ENCODE measurements at regions not wholly inside any gene's neighbourhood (a gene's known extent, or its start where the extent isn't known, plus 50 kb on each side); places are given as distances from the start of the nearest gene placed in this dataset.

DNA sequence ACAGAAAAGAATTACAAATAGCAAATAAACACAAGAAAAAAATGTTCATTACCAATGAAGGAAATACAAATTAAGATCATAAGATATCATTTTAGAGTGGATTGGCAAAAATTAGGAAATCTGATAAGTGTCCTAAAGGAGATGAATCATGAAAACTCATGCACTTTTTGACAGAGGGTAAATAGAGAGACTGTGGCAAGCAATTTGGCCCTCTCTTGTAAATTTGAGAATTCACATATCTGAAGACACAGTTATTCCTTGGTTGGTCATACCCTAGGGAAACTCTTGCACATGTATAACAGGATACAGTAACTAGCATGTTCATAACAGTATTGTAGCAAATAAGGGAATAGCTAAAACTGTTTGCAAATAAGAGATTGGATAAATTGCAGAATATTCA, 246.0 kb upstream of the GADL1 start:
- DNase-seq (ENCODE audit: low read depth in 2 of 2): no peak

DNA sequence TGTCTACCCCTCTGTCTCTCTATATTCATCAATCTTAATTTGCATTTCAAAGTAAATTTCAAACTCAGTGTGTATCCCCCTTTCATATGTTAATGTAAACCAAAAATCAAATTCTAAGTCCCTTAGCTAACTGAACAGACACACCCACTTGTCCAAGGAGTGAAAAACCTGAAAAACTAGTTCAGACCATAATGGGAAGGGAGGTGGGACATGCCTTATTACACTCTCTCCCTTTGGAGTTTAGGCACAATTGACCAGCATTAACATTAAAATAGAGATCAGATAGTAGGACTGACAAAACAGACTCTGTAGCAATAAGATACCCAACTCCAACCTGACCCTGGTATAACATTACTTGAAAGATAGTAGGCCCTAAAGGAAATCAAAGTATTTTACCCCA, 247.7 kb upstream of the GADL1 start:
- no peak for DNase-seq (ENCODE audit: low read depth in 2 of 2)

DNA sequence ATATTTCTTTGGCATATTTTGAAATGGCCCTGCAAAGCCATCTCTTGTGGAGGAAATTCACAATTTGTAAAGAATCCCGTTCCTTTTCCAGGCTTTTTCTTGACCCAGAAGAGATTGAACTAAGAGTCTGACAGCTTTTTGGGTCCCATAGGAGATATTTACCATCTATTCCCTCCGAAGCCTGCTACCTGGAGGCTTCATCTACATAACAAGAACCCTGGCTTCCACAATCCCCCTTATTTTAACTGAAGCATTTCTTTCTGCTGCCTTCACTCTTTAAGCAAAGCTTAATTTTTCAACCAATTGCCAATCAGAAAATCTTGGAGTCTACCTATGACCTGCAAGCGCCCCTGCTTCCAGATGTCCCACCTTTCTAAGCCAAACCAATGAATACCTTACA, 248.1 kb upstream of the GADL1 start:
- DNase-seq (ENCODE audit: low read depth in 2 of 2): no peak

DNA sequence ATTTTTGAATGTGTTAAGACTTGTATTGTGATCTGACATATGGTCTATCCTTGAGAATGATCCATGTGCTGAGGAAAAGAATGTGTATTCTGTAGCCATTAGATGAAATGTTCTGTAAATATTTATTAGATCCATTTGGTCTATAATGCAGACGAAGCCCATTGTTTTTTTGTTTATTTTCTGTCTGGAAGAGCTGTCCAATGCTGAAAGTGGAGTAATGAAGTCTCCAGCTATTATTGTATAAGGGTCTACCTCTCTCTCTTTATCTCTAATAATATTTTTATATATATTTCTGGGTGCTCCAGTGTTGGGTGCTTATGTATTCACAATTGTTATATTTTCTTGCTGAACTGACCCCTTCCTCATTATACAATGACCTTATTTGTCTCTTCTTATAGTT, 250.6 kb upstream of the GADL1 start:
- no peak for DNase-seq (ENCODE audit: low read depth in 2 of 2)

DNA sequence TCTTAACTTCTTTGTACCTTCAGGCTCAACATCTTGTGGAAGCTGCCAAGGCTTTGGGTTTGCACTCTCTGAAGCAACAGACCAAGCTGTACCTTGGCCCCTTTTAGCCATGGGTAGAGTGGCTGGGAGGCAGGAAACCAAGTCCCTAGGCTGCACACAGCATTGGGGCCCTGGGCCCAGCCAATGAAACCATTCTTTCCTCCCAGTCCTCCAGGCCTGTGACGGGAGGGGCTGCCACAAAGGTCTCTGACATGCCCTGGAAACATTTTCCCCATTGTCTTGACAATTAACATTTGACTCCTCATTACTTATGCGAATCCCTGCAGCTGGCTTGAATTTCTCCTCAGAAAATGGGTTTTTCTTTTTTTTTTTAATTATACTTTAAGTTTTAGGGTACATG, 253.1 kb upstream of the GADL1 start:
- no peak for DNase-seq (ENCODE audit: low read depth in 2 of 2)

DNA sequence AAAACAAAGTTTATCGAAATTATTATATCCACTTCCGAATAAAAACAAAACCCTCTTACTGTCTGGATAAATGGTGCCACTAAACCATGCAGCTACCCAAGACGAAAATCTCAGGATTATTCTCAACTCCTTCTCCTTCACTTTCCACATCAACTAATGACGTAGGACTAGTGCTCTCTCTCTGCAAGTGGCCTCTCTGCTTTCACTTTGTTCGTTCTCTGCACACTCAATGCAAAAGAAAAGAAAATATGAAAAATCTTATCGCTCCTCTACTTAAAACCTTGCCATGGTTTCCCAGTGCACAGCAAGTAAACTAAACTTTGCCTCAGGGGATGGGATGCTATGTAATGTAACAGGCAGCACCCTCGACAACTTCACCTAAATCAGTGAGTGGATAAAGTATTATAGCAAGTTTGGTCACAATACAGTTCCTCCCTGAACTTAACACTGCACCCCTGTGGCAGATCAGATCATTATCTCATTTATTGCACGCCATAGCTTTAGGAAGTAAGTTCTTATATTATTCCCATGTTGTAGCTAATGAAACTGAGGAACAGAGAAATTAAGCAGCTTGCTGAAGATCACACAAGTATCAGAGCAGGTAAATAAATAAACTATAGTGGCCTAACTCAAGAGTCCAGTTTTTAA, 262.7 kb upstream of the GADL1 start:
- DNase-seq (ENCODE audit: low read depth in 2 of 2): no peak

DNA sequence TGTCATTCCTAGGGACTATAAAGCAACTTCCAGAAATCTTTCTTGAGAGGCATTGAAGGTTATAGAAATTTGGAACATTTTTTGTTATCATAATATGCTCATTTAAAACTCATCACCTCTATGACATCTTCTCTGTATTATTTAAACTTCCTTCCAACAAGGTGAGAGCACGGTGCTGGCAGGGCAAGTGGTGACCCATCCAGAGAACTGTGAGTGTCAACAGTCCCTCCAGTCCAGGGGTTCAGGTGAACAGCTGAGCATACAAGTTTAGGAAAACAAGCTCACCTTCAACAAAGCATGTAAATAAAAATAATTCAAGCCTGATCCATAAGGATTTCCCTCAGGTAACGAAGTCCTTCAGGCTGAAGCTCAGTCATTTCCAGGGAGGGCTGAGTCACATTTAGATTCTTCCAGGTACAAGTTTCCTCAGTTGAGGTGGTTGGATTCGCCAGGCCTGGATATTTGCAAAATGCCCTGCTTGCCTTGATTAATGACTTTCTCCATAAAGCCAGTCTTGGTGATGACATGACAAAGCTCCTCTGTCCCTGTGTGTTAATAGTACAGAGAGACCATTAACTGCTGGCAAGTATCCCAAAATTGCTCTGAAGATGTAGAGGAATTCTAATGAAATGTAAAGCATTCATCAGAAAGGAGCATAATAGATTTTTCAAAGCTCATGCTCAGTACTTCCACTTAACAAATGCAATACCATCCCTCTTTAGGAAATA, 263.6 kb upstream of the GADL1 start:
- no peak for DNase-seq (ENCODE audit: low read depth in 2 of 2)

DNA sequence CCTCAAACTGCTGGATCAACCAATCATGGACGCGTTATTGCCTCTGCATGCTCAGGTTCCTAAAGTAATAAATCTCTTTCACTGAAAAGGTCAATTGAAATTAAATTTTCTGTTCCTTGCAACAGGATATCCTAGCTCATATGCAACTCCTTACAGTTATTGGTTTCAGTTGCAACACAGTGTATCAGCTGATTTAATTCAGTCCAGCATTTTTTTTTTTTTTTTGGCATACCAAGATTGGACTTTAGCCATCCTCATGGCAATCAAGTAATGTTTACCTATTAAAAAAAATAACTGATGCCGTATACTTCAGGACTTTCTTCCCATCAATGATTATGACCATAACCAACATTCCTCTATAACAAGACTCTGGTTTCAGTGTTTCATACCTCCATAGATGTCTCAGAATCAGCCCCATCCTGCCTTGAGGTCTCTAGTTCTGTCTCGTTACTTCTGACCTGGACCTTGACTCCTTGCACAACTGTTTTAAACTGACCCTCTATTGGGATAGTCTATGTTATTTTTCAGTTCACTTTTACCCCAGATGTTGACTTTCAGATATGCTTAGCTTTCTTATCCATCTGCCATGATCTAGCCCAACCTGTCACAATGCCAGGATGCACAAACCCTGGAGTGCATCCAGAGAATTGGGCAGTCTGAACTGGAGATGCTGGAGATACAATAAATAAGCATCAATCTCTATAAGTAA, 265.0 kb upstream of the GADL1 start:
- no peak for DNase-seq (ENCODE audit: low read depth in 2 of 2)

DNA sequence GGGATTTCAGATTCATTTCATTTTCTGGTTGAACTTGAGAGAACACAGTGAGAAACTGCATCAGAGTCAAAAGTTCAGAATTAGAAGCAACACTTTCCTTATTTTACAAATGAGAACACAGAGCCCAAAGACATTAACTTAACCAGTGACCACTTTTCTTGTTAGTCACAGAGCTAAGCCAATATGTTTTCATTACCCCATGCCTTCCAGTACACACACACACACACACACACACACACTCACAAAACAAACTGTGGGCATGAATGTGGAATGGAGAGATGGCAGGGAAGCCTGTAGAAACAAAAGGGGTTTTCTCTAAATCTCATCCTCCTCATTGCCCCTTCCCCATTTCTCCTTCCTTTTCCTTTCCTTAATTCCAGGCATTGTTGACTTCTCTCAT, 267.4 kb upstream of the GADL1 start:
- DNase-seq (ENCODE audit: low read depth in 2 of 2): no peak

DNA sequence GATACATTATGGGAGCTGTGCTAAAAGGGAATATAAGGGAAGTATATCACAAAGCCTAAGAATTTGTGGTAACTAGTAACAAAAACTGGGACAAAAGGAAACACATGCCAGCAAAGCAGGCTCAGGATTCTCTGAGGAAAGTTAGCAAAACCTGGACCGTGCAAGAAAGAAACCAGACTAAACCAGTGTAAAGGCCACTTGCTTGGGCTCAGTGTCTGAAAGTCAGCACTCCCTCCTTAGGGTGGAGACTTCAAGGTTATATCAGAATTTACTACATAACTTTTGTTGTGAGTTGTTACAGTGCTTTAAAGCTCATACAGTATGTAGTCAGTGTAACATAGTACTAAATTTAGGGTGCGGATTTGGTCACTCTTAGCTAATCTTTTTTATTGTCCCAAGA, 269.9 kb upstream of the GADL1 start:
- no peak for DNase-seq (ENCODE audit: low read depth in 2 of 2)

DNA sequence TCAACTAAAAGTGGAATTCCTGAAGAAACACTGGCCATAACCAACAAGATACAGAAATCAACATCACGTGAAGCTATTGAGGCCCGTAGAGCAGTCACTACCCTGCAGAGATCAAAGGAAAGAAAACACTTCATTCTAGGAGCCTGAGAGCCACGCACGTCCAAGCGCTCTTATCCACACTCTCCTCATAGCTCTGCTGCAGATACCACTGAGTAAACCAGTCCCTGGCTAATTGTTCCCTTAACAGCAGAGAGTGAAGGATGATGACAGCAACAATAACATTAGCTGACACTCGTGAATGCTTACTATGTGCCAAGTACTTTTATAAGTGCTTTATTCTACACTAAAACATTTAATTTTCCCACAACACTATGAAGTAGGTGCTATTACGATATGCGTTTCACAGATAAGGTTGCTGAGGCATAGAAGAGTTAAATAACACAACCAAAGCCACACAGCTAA, 271.0 kb upstream of the GADL1 start:
- DNase-seq (ENCODE audit: low read depth in 2 of 2): no peak

DNA sequence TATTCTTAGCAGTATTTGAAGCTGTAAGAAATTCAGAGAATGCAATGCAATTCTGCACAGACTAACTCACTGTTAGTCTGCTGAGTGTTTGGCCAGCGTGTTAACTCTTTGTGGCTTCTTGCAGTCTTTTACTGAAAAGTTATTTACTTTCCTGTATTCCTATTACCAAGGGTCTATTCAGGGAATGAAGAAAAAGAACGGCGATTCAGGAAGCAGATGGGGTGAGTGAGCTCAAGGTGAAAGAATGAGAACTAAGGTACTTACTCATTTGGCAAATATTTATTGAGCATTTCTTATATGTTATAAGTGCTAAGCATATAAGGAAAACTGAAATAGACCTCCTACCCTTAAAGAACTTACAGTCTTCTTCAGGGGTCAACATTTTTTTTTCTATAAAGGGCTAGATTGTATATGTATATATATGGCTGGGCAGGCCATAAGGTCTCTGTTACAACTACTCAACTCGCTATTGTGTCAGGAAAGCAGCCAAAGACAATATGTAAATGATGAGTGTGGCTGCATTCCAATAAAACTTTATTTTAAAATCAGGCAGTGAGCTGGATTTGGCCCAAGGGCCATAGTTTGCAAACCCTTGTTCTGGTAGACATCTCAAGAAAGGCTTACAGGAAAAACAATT, 271.9 kb upstream of the GADL1 start:
- DNase-seq (ENCODE audit: low read depth in 2 of 2): no peak

DNA sequence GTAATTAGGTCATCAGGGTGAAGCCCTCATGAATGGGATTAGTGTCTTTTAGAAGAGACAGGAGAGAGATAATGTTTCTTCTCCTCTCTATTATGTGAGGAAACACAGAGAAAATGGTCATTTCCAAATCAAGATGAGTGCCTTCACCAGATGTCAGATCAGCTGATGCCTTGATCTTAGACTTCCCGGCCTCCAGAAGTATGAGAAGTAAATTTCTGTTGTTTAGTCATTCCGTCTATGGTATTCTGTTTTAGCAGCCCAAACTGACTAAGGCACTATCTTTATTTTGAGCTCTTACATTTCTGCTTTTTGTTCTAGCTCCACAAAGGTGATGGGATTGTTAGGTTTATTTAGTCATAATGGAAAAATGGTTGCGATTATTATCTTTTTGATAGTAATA, 273.2 kb upstream of the GADL1 start:
- DNase-seq (ENCODE audit: low read depth in 2 of 2): no peak

DNA sequence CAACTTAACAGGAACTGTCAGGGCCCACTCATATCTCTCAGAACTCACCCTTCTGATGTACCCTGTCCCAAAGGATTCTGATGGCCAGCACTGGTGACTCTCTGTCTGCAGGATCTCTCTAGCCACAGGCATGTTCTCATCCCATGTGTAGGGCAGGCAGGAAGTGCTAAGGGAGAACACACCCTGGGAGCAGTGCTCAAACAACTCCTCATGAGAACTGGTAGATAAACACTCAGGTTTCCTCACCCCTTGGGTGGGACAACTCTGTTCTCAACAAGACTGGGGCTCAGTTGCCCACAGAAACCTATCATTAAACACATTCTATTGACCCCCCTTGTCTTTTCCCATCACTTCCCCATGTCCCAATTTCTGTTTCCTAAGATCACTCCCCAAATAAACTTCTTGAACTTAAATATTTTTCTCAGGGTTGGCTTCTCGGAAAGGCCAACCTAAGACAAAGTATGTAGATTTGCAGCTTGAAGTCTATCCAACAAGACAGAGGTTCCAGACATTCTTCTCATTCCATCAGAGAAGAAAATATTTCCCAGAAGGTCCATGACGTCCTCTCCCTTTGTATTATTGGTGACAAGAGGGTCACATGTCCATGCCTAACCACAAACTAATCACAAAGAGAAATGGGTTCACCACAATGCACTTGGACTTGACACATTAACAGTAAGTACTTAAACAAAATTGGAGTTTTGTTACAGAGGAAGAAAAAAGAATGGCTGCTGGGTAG, 276.6 kb upstream of the GADL1 start:
- DNase-seq (ENCODE audit: low read depth in 2 of 2): no peak

DNA sequence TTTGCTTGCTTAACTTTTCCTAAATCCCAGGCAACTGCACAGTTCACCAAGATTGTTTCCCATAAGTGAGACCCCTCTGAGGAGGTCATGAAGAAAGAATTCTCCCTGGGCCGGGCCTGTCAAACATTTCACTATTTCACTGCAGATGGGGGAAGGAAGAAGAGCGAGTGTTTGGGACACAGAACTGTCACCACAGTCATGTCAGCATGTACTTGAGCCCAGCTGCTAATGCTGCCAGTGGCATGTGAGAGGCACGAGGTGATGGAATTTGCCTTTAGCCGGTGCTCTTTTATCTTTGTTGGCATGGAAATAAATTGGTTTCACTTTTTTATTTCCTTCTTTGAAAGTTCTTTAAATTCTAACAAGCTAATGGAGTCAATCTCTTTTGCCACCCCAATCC, 277.9 kb upstream of the GADL1 start:
- DNase-seq (ENCODE audit: low read depth in 2 of 2): no peak

DNA sequence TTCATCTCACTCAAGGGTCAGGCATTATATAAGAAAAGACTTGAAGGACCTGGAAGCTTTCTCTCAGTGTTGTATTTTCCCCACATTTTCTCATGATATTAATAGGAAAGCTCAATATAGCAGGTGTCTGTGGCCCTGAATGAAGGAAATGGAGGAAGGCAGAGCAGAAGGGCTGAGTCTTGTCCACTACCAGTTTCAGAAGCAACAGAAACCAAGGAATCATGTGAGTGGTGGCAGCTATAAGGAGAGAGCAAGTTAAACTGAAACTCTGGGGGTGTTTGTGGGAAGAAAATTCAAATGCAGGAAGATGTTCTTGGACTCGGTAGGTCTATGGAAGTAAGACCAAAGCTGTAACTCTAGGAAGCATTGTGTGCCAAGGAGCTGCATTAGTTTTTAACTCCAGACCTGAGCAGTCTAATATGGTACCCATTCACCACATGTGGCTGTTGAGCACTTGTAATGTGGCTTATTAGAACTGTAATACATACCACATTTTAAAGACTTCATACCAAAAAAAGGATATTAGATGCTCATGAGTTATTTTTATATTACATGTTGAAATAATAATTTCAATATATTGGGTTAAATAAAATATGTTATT, 278.8 kb upstream of the GADL1 start:
- no peak for DNase-seq (ENCODE audit: low read depth in 2 of 2)

DNA sequence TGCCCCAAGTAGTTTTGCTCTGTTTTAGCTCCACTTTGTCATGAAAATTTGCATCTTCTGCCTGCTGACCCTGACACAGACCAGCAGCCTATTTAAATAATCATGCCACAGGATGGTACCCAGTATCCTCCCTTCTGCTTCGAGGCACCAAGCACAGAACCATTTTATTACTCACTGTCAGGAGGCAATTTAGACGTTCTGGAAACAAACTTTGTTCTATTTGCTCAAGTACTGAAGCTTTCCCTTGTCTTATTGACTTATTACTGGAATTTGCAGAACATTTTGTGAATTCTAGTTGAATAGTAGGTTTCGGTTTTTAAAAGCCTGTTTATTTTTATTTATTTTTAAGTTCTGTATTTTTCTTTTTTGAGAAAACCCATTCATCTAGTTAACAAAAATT, 279.6 kb upstream of the GADL1 start:
- DNase-seq (ENCODE audit: low read depth in 2 of 2): no peak

DNA sequence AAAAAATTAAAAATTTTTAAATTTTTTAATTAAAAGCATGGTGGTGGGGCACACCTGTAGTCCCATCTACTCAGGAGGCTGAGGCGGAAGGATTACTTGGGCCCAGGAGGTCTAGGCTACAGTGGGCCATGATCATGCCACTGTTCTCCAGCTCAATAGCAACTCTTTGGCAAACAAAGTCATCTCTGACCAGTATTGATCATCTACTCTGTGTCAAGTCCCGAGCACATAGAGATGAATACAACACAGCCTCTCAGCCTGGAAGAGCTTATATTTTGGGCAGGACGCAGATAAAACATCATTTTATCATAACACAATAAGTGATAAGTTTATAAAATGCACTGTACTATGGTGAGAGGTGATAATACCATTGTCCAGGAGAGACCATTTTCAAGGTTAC, 281.6 kb upstream of the GADL1 start:
- no peak for DNase-seq (ENCODE audit: low read depth in 2 of 2)

DNA sequence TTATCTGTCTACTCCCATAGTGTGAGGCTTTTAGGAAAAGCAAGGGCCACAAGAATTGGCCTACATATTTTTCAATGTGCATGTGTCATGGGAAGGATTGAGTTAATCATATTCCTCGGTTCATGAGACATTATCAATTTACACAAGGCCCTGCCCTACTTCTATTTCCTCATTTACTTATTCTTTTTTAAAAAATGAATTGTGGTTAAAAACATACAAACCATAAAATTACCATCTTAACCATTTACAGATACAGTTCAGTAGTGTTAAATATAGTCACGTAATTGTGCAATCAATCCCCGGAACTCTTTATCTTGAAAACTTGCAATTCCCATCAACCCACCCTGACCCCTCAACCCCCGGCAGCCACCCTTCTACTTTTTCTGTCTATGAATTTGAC, 284.0 kb upstream of the GADL1 start:
- DNase-seq (ENCODE audit: low read depth in 2 of 2): no peak

DNA sequence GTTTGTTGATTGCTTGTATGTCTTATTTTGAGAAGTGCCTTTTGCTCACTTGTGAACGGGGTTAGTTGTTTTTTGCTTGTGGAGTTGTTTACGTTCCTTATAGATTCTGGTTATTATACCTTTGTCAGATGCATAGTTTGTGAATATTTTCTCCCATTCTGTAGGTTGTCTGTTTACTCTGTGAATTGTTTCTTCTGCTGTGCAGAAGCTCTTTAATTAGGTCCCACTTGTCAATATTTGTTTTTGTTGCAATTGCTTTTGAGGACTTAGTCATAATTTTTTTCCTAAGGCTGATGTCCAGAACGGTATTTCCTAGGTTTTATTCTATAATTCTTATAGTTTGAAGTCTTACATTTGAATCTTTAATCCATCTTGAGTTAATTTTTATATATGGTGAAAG, 285.3 kb upstream of the GADL1 start:
- no peak for DNase-seq (ENCODE audit: low read depth in 2 of 2)

DNA sequence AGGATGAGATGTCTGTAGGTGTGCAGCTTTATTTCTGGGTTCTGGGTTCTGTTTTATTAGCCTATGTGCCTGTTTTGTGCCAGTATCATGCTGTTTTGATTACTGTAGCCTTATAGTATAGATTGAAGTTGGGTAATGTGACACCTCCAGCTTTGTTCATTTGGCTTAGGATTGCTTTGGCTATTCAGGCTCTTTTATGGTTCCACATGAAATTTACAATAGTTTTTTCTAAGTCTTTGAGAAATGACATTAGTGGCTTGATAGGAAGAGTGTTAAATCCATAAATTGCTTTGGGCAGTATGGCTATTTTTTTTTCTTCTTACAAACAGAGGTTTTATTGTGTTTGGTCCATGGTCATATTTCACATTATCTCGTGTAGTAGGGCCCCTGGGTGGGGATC, 285.8 kb upstream of the GADL1 start:
- DNase-seq (ENCODE audit: low read depth in 2 of 2): no peak

DNA sequence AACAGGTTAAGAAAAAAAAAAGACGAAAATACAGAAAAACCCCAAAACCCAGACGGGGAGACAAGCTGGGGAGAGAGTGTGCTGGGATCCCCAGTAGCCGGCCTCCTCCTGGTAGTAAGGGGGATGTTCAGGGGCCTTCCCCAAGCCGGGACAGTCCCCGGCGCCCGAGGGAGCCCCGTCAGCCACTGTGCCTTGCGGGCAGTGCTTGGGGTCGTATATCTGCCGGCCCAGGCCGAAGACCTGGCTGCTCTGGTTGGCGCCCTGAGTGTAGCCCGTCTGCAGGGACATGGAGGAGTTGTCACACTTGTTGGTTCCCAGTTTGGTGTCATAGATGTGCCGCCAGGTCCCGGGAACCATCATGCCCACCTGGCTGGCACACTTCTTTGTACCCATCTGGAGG, 287.2 kb upstream of the GADL1 start:
- DNase-seq (ENCODE audit: low read depth in 2 of 2): no peak

All from stimulated activated CD4-positive, alpha-beta T cell treated with anti-CD3 and anti-CD28 coated beads, Interleukin-1b, Interleukin-23, amount 100 ng/mL, for 4 hours (primary cell).